ENCODE measurements at regions not wholly inside any gene's neighbourhood (a gene's known extent, or its start where the extent isn't known, plus 50 kb on each side); places are given as distances from the start of the nearest gene placed in this dataset.

- TF ChIP-seq POLR2A (IDR thresholded peaks at IDR 0.05) (no peak), CTCF (IDR thresholded peaks at IDR 0.05) (no peak), EP300 (IDR thresholded peaks at IDR 0.05) (no peak)
- no peak for DNase-seq
- H3K9me3 ChIP-seq, result no peaks in the 10 kb centered on the region
- no peaks in the 10 kb centered on the region for H3K4me1 ChIP-seq (ENCODE audit: insufficient read depth)
- no peak overlapping the region for H3K27ac ChIP-seq
- 57 to 93% (median 59%) methylated on average over 3 of the region's 3 CpGs for WGBS, 3 donors
- H3K4me3 ChIP-seq, result no peak overlapping the region
- no peaks in the 10 kb centered on the region for H3K36me3 ChIP-seq
- intact Hi-C loops (cut with DNase I), result no loop called here
- no peaks in the 10 kb centered on the region for H3K27me3 ChIP-seq
Measured at GRCh38 chr5:120080781-120081180, 383.3 kb upstream of the PRR16 start.

GRCh38 chr5:120082316-120083068, 381.6 kb upstream of the PRR16 start:
- no peaks in the 10 kb centered on the region for H3K9me3 ChIP-seq
- WGBS, 3 donors, result 87 to 91% (median 90%) methylated on average over 3 of the region's 3 CpGs
- intact Hi-C loops (cut with DNase I), result no loop called here

GRCh38 chr5:120083851-120084542, 380.1 kb upstream of the PRR16 start:
- Histone ChIP-seq H3K36me3 (no peaks in the 10 kb centered on the region), H3K4me1 (ENCODE audit: insufficient read depth) (no peaks in the 10 kb centered on the region), H3K27ac (no peak overlapping the region), H3K4me3 (no peak overlapping the region), H3K27me3 (no peaks in the 10 kb centered on the region), H3K9me3 (no peaks in the 10 kb centered on the region)
- no peak for DNase-seq
- intact Hi-C loops (cut with DNase I), result no loop called here
- TF ChIP-seq POLR2A (IDR thresholded peaks at IDR 0.05) (no peak), CTCF (IDR thresholded peaks at IDR 0.05) (no peak), EP300 (IDR thresholded peaks at IDR 0.05) (no peak)

More at GRCh38 chr5:120082316-120083068, 381.6 kb upstream of the PRR16 start:
- no peaks in the 10 kb centered on the region for H3K36me3 ChIP-seq
- DNase-seq, result no peak
- H3K4me3 ChIP-seq, result no peak overlapping the region
- TF ChIP-seq EP300 (IDR thresholded peaks at IDR 0.05) (no peak), CTCF (IDR thresholded peaks at IDR 0.05) (no peak), POLR2A (IDR thresholded peaks at IDR 0.05) (no peak)
- no peaks in the 10 kb centered on the region for H3K27me3 ChIP-seq
- no peaks in the 10 kb centered on the region for H3K4me1 ChIP-seq (ENCODE audit: insufficient read depth)
- H3K27ac ChIP-seq, result no peak overlapping the region

GRCh38 chr5:120084543-120084870, 379.6 kb upstream of the PRR16 start:
- Histone ChIP-seq H3K4me3 (no peak overlapping the region), H3K9me3 (no peaks in the 10 kb centered on the region), H3K27ac (no peak overlapping the region), H3K36me3 (no peaks in the 10 kb centered on the region), H3K27me3 (no peaks in the 10 kb centered on the region), H3K4me1 (ENCODE audit: insufficient read depth) (no peaks in the 10 kb centered on the region)
- DNase-seq, result no peak
- WGBS, 3 donors, result 42 to 54% (median 53%) methylated on average over 2 of the region's 2 CpGs
- TF ChIP-seq EP300 (IDR thresholded peaks at IDR 0.05), result no peak
- no peak for TF ChIP-seq CTCF (IDR thresholded peaks at IDR 0.05)
- TF ChIP-seq POLR2A (IDR thresholded peaks at IDR 0.05), result no peak
- intact Hi-C loops (cut with DNase I), result no loop called here
